Brain pericyte (primary cell): ENCODE measurements at regions not wholly inside any gene's neighbourhood (a gene's known extent, or its start where the extent isn't known, plus 50 kb on each side); places are given as distances from the start of the nearest gene placed in this dataset.
"Not testable (repeated sequence)": the region's sequence is repeated elsewhere in the genome, so short reads cannot be mapped to it uniquely, and the experiment has no call there.

Source experiments
- DNase-seq: peaks from one replicate; pipeline ENCODE4 v3.0.0-alpha.2; 2012; ENCODE audit warnings: low read depth, low spot score

- DNase-seq: no peak
These were observed 114.8 kb upstream of the NCAM2 start for GRCh38 chr21:20883408-20883800.

GRCh38 chr21:20902511-20902910 is 95.7 kb upstream of the NCAM2 start:
- DNase-seq: no peak

GRCh38 chr21:20902998-20903397 is 95.2 kb upstream of the NCAM2 start:
- no peak for DNase-seq

- not testable (repeated sequence) for DNase-seq
These were observed 70.7 kb upstream of the NCAM2 start for GRCh38 chr21:20927555-20927954.

- DNase-seq: no peak
These were observed 55.7 kb upstream of the NCAM2 start for GRCh38 chr21:20942523-20942922.

GRCh38 chr21:20943561-20943997 is 54.6 kb upstream of the NCAM2 start:
- no peak for DNase-seq

- no peak for DNase-seq
These were observed 54.1 kb upstream of the NCAM2 start for GRCh38 chr21:20944139-20944538.

- DNase-seq: no peak
These were observed 51.5 kb upstream of the NCAM2 start for GRCh38 chr21:20946701-20947100.
